GM12878 (cell line): ENCODE measurements at regions not wholly inside any gene's neighbourhood (a gene's known extent, or its start where the extent isn't known, plus 50 kb on each side); places are given as distances from the start of the nearest gene placed in this dataset.

ENCODE experiments used
- ATF3 ChIP-seq: IDR thresholded peaks from 2 replicates; pipeline ENCODE4 v1.6.1; 2011; ENCODE audit warnings: low read depth, mild to moderate bottlenecking, low read length, moderate library complexity, borderline replicate concordance; ENCODE audit errors: extremely low read depth
- CTCF ChIP-seq, 3 experiments: IDR thresholded peaks in 2 of 3; conservative IDR thresholded peaks in 1 of 3; 2 replicates each; pipeline ENCODE4 v1.5.1; 2011; ENCODE audit warnings: low read depth in 3 of 3, low read length in 3 of 3, mild to moderate bottlenecking in 3 of 3, control low read depth in 2 of 3, moderate library complexity in 2 of 3, inconsistent platforms in 1 of 3, mixed read lengths in 1 of 3; ENCODE audit not compliant: control insufficient read depth in 2 of 3, insufficient read depth in 1 of 3; ENCODE audit errors: extremely low read depth in 1 of 3
- DPF2 ChIP-seq: fragments of 450-650 bp; IDR thresholded peaks from 2 replicates; pipeline ENCODE4 v1.6.1; 2017; ENCODE audit warnings: mild to moderate bottlenecking
- EZH2 ChIP-seq: IDR thresholded peaks from 2 replicates; pipeline ENCODE4 v1.6.1; 2012; ENCODE audit warnings: low read depth, mild to moderate bottlenecking, control low read depth, inconsistent platforms, low read length, borderline replicate concordance; ENCODE audit not compliant: control insufficient read depth
- IRF4 ChIP-seq: IDR thresholded peaks from 2 replicates; pipeline ENCODE4 v1.6.1; 2011; ENCODE audit warnings: low read depth, low read length
- MAX ChIP-seq: IDR thresholded peaks from 2 replicates; pipeline ENCODE4 v1.6.1; 2012; ENCODE audit warnings: low read depth, low read length, improper control_type of control experiment
- NKRF ChIP-seq: fragments of 450-650 bp; conservative IDR thresholded peaks from 2 replicates; pipeline ENCODE4 v1.6.1; 2017; ENCODE audit warnings: mild to moderate bottlenecking, moderate library complexity
- POLR2A ChIP-seq: IDR thresholded peaks from 2 replicates; pipeline ENCODE4 v1.6.1; 2011; ENCODE audit warnings: low read depth, mild to moderate bottlenecking, low read length
- SP1 ChIP-seq: IDR thresholded peaks from one replicate; pipeline ENCODE4 v1.6.1; 2011; ENCODE audit warnings: low read depth, low read length
- USF2 ChIP-seq: IDR thresholded peaks from 2 replicates; pipeline ENCODE4 v1.6.1; 2011; ENCODE audit warnings: low read depth, low read length, improper control_type of control experiment, borderline replicate concordance
- YY1 ChIP-seq: IDR thresholded peaks from 2 replicates; pipeline ENCODE4 v1.6.1; 2011; ENCODE audit warnings: low read depth, mild to moderate bottlenecking, low read length
- ZBTB33 ChIP-seq: fragments of 450-650 bp; IDR thresholded peaks from 2 replicates; pipeline ENCODE4 v1.6.1; 2017; ENCODE audit warnings: mild to moderate bottlenecking
- ZNF384 ChIP-seq: IDR thresholded peaks from 2 replicates; pipeline ENCODE4 v1.6.1; 2012; ENCODE audit warnings: low read depth, mild to moderate bottlenecking, low read length, improper control_type of control experiment, borderline replicate concordance

- no peak for TF ChIP-seq NKRF
- TF ChIP-seq POLR2A = no peak
- TF ChIP-seq SP1 = no peak
- no peak for TF ChIP-seq ATF3
- TF ChIP-seq DPF2 = no peak
- TF ChIP-seq EZH2 = no peak
- TF ChIP-seq ZNF384 = no peak
- no peak for TF ChIP-seq IRF4
- no peak for TF ChIP-seq YY1
- no peak for TF ChIP-seq ZBTB33
- no peak for TF ChIP-seq USF2
- no peak for TF ChIP-seq CTCF (IDR thresholded peaks at IDR 0.05 in 2 of 3, conservative IDR thresholded peaks at IDR 0.05 in 1 of 3; ENCODE audit: control insufficient read depth in 2 of 3, extremely low read depth in 1 of 3, insufficient read depth in 1 of 3, low read depth in 3 of 3, low read length in 3 of 3)
- TF ChIP-seq MAX = no peak
Measured at GRCh38 chr2:161107265-161107664, 53.0 kb upstream of the TANK start.
